Common myeloid progenitor, CD34-positive (primary cell): ENCODE measurements at regions not wholly inside any gene's neighbourhood (a gene's known extent, or its start where the extent isn't known, plus 50 kb on each side); places are given as distances from the start of the nearest gene placed in this dataset.
"Not testable (repeated sequence)": the region's sequence is repeated elsewhere in the genome, so short reads cannot be mapped to it uniquely, and the experiment has no call there.

Source experiments
- CTCF ChIA-PET: fragments of 350-600 bp; sonication (Branson Sonifier 250); formaldehyde crosslinking; loops from one replicate; lab custom pipeline; 2021; ENCODE audit warnings: antibody characterized with exemption; lab: Charles Lee
- POLR2A ChIA-PET: fragments of 350-600 bp; sonication (Branson Sonifier 250); formaldehyde crosslinking; loops from one replicate; lab custom pipeline; 2021; ENCODE audit warnings: antibody characterized with exemption; lab: Charles Lee
- DNase-seq, 3 donors: peaks; one replicate each; pipeline versions ENCODE4 v3.0.0 to v3.0.0-alpha.2; 2013
- H3K27ac ChIP-seq, 2 experiments: 1 replicate in 1 of 2; 2 replicates in 1 of 2; pipeline ENCODE4 v1.7.0; 2013; ENCODE audit warnings: inconsistent platforms in 2 of 2, low read length in 2 of 2, mild to moderate bottlenecking in 2 of 2, low read depth in 1 of 2, moderate library complexity in 1 of 2; ENCODE audit not compliant: severe bottlenecking in 2 of 2, insufficient read depth in 1 of 2, poor library complexity in 1 of 2
- H3K27me3 ChIP-seq, 5 experiments: replicated peaks in 2 of 5; 1 replicate in 3 of 5; 2 replicates in 2 of 5; pipeline versions ENCODE4 v1.6.1 to v1.7.0; 2013; ENCODE audit warnings: low read length in 4 of 5, mild to moderate bottlenecking in 2 of 5, moderate library complexity in 2 of 5, inconsistent platforms in 1 of 5; ENCODE audit not compliant: insufficient read depth in 5 of 5, control insufficient read depth in 4 of 5
- H3K36me3 ChIP-seq, 4 experiments: 1 replicate in 2 of 4; 2 replicates in 2 of 4; pipeline versions ENCODE4 v1.6.1 to v1.7.0; 2013; ENCODE audit warnings: low read length in 3 of 4, control low read depth in 1 of 4, mild to moderate bottlenecking in 1 of 4; ENCODE audit not compliant: control insufficient read depth in 4 of 4, insufficient read depth in 4 of 4
- H3K4me1 ChIP-seq, 4 experiments: 1 replicate in 3 of 4; 2 replicates in 1 of 4; pipeline versions ENCODE4 v1.6.1 to v1.7.1; 2013; ENCODE audit warnings: low read length in 3 of 4, mild to moderate bottlenecking in 3 of 4, control low read depth in 1 of 4, inconsistent platforms in 1 of 4, moderate library complexity in 1 of 4; ENCODE audit not compliant: control insufficient read depth in 4 of 4, insufficient read depth in 4 of 4; ENCODE audit errors: control extremely low read depth in 1 of 4
- H3K4me3 ChIP-seq, 7 experiments: 1 replicate in 4 of 7; 2 replicates in 3 of 7; pipeline versions ENCODE4 v1.5.1 to v1.7.0; 2013; ENCODE audit warnings: mild to moderate bottlenecking in 7 of 7, low read length in 6 of 7, moderate library complexity in 6 of 7, inconsistent platforms in 2 of 7, low read depth in 2 of 7, control low read depth in 1 of 7; ENCODE audit not compliant: insufficient read depth in 4 of 7, control insufficient read depth in 1 of 7; ENCODE audit errors: extremely low read depth in 1 of 7
- H3K9me3 ChIP-seq, 5 experiments: 1 replicate in 4 of 5; 2 replicates in 1 of 5; pipeline versions ENCODE4 v1.6.1 to v1.7.1; 2013; ENCODE audit warnings: low read length in 4 of 5, mild to moderate bottlenecking in 2 of 5, inconsistent platforms in 1 of 5, low read depth in 1 of 5, moderate library complexity in 1 of 5; ENCODE audit not compliant: control insufficient read depth in 4 of 5, insufficient read depth in 2 of 5; ENCODE audit errors: control extremely low read depth in 1 of 5
- WGBS: methylation state at CpG from one replicate; pipeline ENCODE4 v1.1.5; 2013; ENCODE audit not compliant: insufficient coverage; 5-methylcytosine and 5-hydroxymethylcytosine counted together

GRCh38 chr21:14614287-14614686, 68.2 kb upstream of the SAMSN1 start:
- DNase-seq = no peak
- Histone ChIP-seq H3K36me3 (no peaks in the 10 kb centered on the region), H3K4me1 (no peaks in the 10 kb centered on the region), H3K27me3 (no peaks in the 10 kb centered on the region), H3K27ac (no peak overlapping the region), H3K9me3 (peaks cover 0 to 1% (median 0%) of the 10 kb centered on the region in 5 experiments), H3K4me3 (no peak overlapping the region)
- WGBS = no CpG with 5 or more reads among the region's 3 CpGs
- ChIA-PET CTCF (no interaction called here), POLR2A (no interaction called here)

- ChIA-PET CTCF (no interaction called here), POLR2A (no interaction called here)
Observed at GRCh38 chr21:14613486-14614224, 67.5 kb upstream of the SAMSN1 start.

GRCh38 chr21:14610119-14610518, 64.0 kb upstream of the SAMSN1 start:
- not testable (repeated sequence) for H3K27ac ChIP-seq, H3K27me3 ChIP-seq, DNase-seq, H3K4me1 ChIP-seq, H3K9me3 ChIP-seq, H3K36me3 ChIP-seq, H3K4me3 ChIP-seq
- 96% methylated on average over 6 of the region's 6 CpGs for WGBS
- ChIA-PET POLR2A (interaction anchor here (0.7 kb wide), 1 partner anchor 43 kb away, joined by 3 read pairs; no protein-coding TSS in a partner anchor), CTCF (interaction anchor here (0.6 kb wide), 1 partner anchor 107 kb away, joined by 3 read pairs; no protein-coding TSS in a partner anchor)

More at GRCh38 chr21:14613486-14614224, 67.5 kb upstream of the SAMSN1 start:
- Histone ChIP-seq H3K36me3 (no peaks in the 10 kb centered on the region), H3K27me3 (no peaks in the 10 kb centered on the region), H3K4me3 (no peak overlapping the region), H3K27ac (no peak overlapping the region), H3K9me3 (peaks cover 0 to 1% (median 0%) of the 10 kb centered on the region in 5 experiments), H3K4me1 (no peaks in the 10 kb centered on the region)
- no CpG with 5 or more reads among the region's 1 CpG for WGBS
- DNase-seq = no peak

GRCh38 chr21:14609274-14609673, 63.2 kb upstream of the SAMSN1 start:
- POLR2A ChIA-PET = no interaction called here
- Histone ChIP-seq H3K27me3 (no peaks in the 10 kb centered on the region), H3K36me3 (no peaks in the 10 kb centered on the region), H3K4me3 (no peak overlapping the region), H3K4me1 (peaks cover 0 to 5% (median 0%) of the 10 kb centered on the region in 4 experiments), H3K27ac (no peak overlapping the region), H3K9me3 (peaks cover 0 to 1% (median 0%) of the 10 kb centered on the region in 5 experiments)
- CTCF ChIA-PET = no interaction called here
- DNase-seq = no peak

GRCh38 chr21:14607262-14607661, 61.1 kb upstream of the SAMSN1 start:
- 100% methylated on average over 2 of the region's 2 CpGs for WGBS
- no peaks in the 10 kb centered on the region for H3K27me3 ChIP-seq
- CTCF ChIA-PET = interaction anchor here (1.0 kb wide), 1 partner anchor 12 kb away, joined by 3 read pairs; no protein-coding TSS in a partner anchor
- H3K4me3 ChIP-seq = no peak overlapping the region
- no peaks in the 10 kb centered on the region for H3K36me3 ChIP-seq
- POLR2A ChIA-PET = interaction anchor here (0.6 kb wide), 1 partner anchor 171 kb away, joined by 3 read pairs; no protein-coding TSS in a partner anchor
- H3K9me3 ChIP-seq = peaks cover 0 to 1% (median 0%) of the 10 kb centered on the region in 5 experiments
- no peak overlapping the region for H3K27ac ChIP-seq
- H3K4me1 ChIP-seq = peaks cover 0 to 14% (median 5%) of the 10 kb centered on the region in 4 experiments
- DNase-seq = no peak

GRCh38 chr21:14603202-14603601, 57.1 kb upstream of the SAMSN1 start:
- 100% methylated on average over 1 of the region's 2 CpGs for WGBS
- Histone ChIP-seq H3K4me3 (no peak overlapping the region), H3K27ac (peak overlapping the region in 1 of 2 experiments; percentile 29), H3K9me3 (peaks cover 0 to 1% (median 0%) of the 10 kb centered on the region in 5 experiments), H3K27me3 (no peaks in the 10 kb centered on the region), H3K36me3 (no peaks in the 10 kb centered on the region), H3K4me1 (peaks cover 0 to 29% (median 10%) of the 10 kb centered on the region in 4 experiments)
- POLR2A ChIA-PET = no interaction called here
- peak in 2 of 3 donors; percentile 17 to 38 for DNase-seq
- CTCF ChIA-PET = no interaction called here

- Histone ChIP-seq H3K9me3 (peaks cover 0 to 1% (median 0%) of the 10 kb centered on the region in 5 experiments), H3K36me3 (no peaks in the 10 kb centered on the region), H3K27ac (peak overlapping the region in 1 of 2 experiments; percentile 29), H3K4me3 (peak overlapping the region in 4 of 7 experiments; percentile 29 to 58 (median 46)), H3K4me1 (peaks cover 0 to 29% (median 10%) of the 10 kb centered on the region in 4 experiments), H3K27me3 (no peaks in the 10 kb centered on the region)
- peak in 2 of 3 donors; percentile 40 to 50 for DNase-seq
- WGBS = 0% methylated on average over 1 of the region's 1 CpG
- ChIA-PET CTCF (no interaction called here), POLR2A (no interaction called here)
Observed at GRCh38 chr21:14602382-14602958, 56.4 kb upstream of the SAMSN1 start.
